Myocyte (in vitro differentiated cells): ENCODE measurements at regions not wholly inside any gene's neighbourhood (a gene's known extent, or its start where the extent isn't known, plus 50 kb on each side); places are given as distances from the start of the nearest gene placed in this dataset.
A peak's percentile ranks its signal among the peaks of the same experiment; 100 is the strongest.
"Not testable (repeated sequence)": the region's sequence is repeated elsewhere in the genome, so short reads cannot be mapped to it uniquely, and the experiment has no call there.

ENCODE experiments used
- DNase-seq: peaks from one replicate; pipeline ENCODE4 v3.0.0-alpha.2; 2012; ENCODE audit warnings: low read depth

DNA sequence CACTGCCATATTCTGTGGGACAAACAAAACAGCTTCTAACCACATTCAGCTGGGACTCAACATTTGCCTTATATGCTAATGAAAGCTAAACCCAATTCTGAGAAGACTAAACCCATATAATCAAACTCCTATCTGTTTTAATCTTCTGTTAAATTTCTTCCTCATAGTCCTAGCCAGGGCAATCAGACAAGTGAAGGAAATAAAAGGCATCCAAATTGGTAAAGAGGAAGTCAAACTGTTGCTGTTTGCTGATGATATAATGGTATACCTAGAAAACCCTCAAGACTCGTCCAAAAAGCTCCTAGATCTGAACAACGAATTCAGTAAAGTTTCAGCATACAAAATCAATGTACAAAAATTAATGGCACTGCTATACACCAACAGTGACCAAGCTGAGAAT lies 157.1 kb downstream of the PHLDA1 start:
- DNase-seq = no peak

GRCh38 chr12:75872762-75873161 lies 158.8 kb downstream of the PHLDA1 start:
- no peak for DNase-seq

GRCh38 chr12:75870878-75871277 lies 160.7 kb downstream of the PHLDA1 start:
- no peak for DNase-seq

GRCh38 chr12:75868501-75868900 lies 163.1 kb downstream of the PHLDA1 start:
- DNase-seq = peak; percentile 69

DNA sequence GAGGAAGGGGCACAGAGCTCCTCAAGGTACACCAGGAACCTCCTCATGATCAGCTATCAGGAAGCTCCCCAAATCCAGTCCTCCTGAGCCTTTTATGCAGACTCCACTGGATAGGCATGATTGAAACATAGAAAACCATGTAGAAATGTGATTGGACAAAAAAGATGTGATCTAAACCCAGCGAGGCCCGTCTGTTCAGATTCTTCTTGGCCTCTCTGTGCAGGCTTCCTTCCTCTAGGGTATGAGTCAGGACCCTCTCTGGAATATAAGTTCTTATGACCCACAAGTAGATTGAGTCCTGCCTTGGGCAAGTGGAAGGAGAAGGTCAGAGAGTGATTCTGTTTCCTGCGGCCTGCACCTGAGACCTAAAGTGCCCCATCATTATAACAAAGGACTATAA lies 166.3 kb downstream of the PHLDA1 start:
- no peak for DNase-seq

GRCh38 chr12:75864161-75864560 lies 167.4 kb downstream of the PHLDA1 start:
- no peak for DNase-seq

- no peak for DNase-seq
These were observed 168.0 kb downstream of the PHLDA1 start for GRCh38 chr12:75863533-75863932.

DNA sequence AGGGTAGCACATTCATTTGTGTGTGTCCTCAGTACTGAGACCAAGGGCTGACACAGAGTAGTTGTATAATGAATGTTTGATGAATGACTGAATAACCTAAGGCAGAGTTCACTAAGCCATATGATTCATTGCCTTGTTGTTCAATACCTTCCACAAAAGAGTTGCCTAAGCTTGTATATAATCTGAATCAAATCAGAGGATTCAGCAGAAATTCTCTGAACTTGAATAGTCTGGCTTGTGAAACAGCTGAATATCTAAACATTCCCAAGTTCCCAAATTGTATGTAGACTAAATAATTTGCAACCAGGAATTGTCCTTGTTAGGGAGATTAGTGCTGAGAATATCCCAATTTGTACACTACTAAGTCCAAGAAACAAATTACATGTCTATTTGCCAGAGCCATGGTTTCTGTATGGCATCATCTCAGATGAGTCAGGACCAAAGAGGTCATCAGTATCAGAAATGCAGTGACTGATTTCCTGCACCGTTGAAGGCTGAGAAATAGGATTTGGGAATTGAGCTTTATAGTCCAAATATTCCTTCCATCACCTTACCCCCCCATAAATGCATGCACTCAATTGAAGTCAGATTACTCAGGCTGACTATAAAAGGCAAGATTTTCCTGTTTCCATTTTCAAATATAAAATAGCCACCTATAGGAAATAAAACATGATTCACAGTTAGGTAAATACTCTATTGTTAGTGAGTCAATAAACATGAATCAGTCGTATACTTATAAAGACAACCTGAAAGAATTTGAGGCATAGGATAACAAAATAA lies 168.7 kb downstream of the PHLDA1 start:
- no peak for DNase-seq

DNA sequence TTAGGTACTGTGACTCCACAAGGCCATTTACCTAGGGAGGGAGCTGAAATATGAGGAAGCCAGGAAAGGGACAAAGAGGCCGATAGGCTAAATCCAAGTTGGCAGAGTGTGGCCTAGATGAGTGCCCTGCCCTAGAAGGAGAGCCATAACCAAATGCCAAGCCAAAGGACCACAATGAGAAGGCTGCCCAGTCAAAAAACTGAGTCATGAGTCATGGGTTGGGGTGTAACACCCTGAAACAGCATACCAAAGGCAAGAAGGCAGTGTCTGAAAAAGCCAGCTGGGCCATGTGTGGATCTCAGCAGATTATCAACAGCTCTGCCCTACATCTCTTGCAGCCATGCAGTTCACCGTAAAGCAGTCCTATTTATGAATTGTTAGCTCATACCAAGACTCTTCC lies 171.7 kb downstream of the PHLDA1 start:
- DNase-seq = peak; percentile 85

DNA sequence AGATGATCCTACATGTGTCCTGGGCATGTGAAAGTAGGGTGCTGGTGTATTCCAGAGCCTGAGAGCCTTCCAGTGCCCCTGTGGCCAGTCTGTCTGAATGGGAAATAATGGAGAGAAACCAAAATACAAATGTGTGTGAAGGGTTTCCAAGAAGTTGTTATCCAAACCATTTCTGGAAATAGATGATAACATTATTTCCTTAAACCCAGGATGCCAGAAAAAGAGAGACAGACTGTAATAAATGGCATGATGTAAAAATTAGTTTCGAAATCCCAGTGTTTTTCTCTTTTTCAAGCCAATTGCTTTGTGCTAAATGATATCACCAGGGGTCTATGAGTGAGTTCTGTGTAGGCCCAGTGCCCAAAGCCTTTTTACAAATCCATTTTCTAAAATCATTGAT lies 175.3 kb downstream of the PHLDA1 start:
- DNase-seq = no peak

DNA sequence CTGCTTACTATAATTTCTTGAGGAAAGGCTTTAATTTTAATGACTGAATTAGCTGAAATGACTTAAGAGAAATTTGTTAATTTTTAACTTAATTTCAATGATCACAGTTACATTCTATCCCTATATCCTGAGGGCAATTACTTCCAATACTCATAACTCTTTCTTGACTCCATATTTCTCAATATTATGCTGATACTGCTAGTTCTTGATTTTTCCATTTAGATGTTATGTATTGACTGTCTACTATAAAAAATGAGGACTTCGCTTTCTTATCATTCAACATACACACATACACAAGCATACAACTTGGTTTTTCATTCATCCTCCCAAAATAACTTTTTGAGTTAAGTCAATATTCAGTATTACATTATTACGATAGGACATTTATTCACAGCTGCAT lies 176.2 kb downstream of the PHLDA1 start:
- no peak for DNase-seq

- peak; percentile 54 for DNase-seq
These were observed 176.8 kb downstream of the PHLDA1 start for GRCh38 chr12:75854681-75855309.

GRCh38 chr12:75854137-75854536 lies 177.4 kb downstream of the PHLDA1 start:
- DNase-seq = not testable (repeated sequence)

DNA sequence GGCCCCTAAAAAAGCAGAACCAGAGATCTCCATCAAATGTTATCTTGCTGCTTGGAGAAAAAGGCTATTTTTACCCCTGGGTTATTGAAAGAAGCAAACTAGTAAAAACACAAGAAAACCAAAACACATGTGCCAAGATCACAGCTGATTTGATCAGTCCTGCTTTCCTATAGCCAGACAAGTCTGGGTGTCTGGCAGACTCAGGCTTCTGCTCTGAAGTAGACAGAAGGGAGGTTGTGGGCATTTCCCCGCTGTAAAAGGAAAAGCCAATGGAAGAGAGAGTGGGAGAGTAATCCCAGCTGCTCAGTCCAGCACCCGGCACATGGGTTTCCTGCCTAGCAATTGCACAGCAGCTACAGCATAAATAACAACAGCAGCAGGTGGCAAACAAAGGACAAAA lies 177.9 kb downstream of the PHLDA1 start:
- DNase-seq = peak; percentile 70

- no peak for DNase-seq
These were observed 178.6 kb downstream of the PHLDA1 start for GRCh38 chr12:75852956-75853355.

DNA sequence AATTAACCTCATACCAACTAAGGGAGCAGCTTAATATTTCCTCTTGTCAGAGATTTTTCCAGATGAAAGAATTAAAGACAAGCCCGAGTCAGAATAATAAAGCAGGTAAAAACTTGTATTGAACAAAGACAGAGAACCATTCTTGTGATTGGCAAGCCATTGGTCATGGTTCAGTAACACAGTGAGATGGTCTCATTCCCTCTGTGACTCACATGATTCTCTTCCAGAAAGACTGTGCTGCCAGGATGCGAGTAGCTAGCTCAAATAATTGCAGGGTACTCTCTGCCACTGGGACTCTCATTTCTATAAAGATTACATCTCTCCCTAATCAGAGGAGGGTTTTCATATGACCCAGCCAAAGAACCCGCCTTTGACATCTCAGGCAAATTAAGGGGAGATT lies 179.4 kb downstream of the PHLDA1 start:
- DNase-seq = no peak

DNA sequence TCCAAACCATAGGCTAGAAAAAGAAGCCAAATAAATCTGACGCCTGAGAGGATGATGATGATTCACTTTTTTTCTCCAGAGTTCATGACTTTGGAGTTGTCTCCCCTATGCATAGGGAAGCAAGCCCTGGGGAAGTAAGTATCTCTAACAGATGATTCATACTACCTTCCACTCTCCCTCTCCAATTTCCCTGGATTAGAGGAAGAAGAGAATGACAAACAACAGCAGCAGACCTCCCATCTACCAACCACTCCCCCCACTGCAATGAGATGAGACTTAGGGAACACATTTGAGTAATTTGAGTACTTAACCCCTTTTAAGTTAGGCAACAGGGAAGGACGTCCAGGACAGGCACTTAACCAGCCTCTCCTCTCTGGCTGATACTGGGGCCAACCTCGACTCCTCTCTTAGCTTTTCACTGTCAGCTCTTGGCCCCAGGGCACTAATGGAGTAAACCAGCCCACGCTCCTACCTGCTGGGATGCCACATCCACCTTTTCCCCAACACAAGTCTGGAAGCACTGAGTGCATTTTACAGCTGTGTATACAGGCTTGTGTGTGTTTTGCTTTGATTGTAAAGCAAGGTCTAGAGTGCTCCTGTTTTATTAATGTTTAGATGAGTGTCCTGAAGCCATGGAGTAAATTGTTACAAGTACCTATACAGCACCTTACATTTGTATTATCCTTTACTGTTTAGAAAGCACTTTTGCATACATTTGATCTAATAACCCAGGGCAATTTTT lies 180.7 kb downstream of the PHLDA1 start:
- peak; percentile 48 for DNase-seq

- no peak for DNase-seq
These were observed 182.6 kb downstream of the PHLDA1 start for GRCh38 chr12:75848961-75849360.

DNA sequence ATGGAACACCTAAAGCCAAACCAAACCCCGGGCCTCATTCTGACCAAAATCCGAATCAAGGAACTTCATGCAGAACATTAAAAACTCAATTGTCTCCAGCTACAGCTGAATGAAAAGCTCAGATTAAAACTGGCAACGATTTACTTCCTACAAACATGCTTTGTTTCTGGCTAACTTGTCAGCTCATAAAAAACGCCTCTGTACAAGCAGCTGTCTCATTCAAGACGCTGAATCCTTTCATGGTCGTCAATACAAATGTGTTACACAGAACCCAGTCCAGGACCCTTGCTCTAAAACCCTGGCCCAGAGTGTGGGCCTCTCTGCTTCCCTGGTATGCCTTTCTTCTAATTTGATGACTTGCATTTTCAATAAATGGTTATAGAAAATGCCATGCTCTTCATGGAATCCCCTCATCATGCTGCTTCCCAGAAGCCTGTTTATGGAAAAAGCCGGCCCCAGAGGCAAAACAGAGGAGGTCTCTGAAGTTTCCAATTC lies 183.1 kb downstream of the PHLDA1 start:
- no peak for DNase-seq

DNA sequence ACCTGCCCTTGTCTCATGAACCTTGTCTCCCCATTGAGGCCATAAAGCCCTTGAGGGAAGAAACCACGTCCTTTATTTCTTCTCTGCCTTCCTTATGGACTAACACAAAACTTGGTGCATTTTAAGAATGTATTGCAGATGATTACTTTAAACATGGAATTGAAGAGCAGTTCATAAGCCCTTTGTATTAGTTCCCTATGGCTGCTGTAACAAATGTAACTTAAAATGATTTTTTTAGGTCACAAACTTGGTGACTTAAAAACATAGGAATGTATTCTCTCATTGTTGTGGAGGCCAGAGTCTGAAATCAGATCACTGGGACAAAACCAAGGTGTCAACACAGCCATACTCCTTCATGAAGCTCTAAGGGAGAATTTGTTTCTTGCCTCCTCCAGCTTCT lies 185.5 kb downstream of the PHLDA1 start:
- DNase-seq = no peak

- no peak for DNase-seq
These were observed 186.6 kb downstream of the PHLDA1 start for GRCh38 chr12:75844985-75845384.
